Left ventricle myocardium inferior (tissue), 1 donor: ENCODE measurements at regions not wholly inside any gene's neighbourhood (a gene's known extent, or its start where the extent isn't known, plus 50 kb on each side); places are given as distances from the start of the nearest gene placed in this dataset.

Experiments used
- DNase-seq: peaks from one replicate; pipeline ENCODE4 v3.0.0-alpha.2; 2020
- H3K27ac ChIP-seq: fragments of 200-600 bp; replicated peaks from 2 replicates; pipeline ENCODE4 v1.8.0; 2021
- H3K27me3 ChIP-seq: fragments of 200-600 bp; 2 replicates; pipeline ENCODE4 v1.8.0; 2021; ENCODE audit warnings: low read depth
- H3K36me3 ChIP-seq: fragments of 200-600 bp; 2 replicates; pipeline ENCODE4 v1.8.0; 2021
- H3K4me1 ChIP-seq: fragments of 200-600 bp; 2 replicates; pipeline ENCODE4 v1.8.0; 2021
- H3K4me3 ChIP-seq: fragments of 200-600 bp; 2 replicates; pipeline ENCODE4 v1.8.0; 2021; ENCODE audit warnings: mild to moderate bottlenecking, moderate library complexity
- H3K9me3 ChIP-seq: fragments of 200-600 bp; replicated peaks from 2 replicates; pipeline ENCODE4 v1.8.0; 2021
- CTCF ChIP-seq: fragments of 200-600 bp; IDR thresholded peaks from 2 replicates; pipeline ENCODE4 v1.8.0; 2021; ENCODE audit warnings: antibody characterized with exemption, mild to moderate bottlenecking, borderline replicate concordance
- intact Hi-C: fragments of 100-400 bp; cut with micrococcal nuclease; formaldehyde crosslinking; loops from one replicate; pipeline ENCODE4 v1.11.0; 2022
- donor health status: DM: no; HTN: yes; CAD: no; lungs with severe emphysema.

DNA sequence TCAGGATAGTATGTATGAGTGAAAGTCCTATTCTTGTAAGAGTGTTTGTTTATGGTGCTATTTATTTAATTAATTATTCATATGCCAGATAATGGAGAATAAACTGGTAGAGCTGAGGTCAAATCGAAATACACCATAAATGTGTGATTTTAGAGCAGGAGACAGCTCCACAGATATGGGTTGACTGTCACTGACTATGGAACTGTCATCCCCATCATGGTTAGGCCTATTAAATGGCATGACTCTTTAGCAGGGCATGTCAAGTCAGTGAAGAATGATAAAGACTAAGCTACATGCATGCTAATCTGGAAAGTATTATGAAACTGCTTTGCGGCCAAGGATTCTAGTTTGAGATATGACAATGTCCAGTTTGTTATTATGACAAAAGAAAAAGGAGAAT is 658.6 kb downstream of the ISL1 start:
- Histone ChIP-seq H3K4me1 (no peaks in the 10 kb centered on the region), H3K36me3 (no peaks in the 10 kb centered on the region), H3K27ac (no peak overlapping the region), H3K9me3 (no peaks in the 10 kb centered on the region), H3K4me3 (no peak overlapping the region), H3K27me3 (no peaks in the 10 kb centered on the region)
- intact Hi-C loops = no loop called here
- no peak for DNase-seq
- no peak for TF ChIP-seq CTCF

DNA sequence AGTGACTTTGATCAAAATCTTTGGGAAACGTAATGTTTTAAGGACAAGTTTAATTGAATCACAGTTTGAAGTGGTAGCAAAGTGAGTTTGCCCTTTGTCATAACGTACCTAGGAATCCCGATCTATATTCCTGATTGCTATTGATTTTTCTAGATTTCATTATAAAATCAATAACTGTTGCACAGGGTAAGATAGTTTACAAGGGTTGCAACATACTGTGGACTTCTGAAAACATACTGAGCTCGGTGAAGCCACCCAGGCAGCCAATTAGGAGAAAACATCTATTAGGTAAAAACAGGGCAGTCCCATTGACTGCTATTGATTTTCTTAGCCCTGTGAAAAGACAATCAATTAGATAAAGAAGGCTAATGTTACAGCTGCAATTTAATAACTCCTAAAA is 659.9 kb downstream of the ISL1 start:
- intact Hi-C loops = no loop called here
- Histone ChIP-seq H3K9me3 (no peaks in the 10 kb centered on the region), H3K36me3 (no peaks in the 10 kb centered on the region), H3K4me1 (no peaks in the 10 kb centered on the region), H3K4me3 (no peak overlapping the region), H3K27ac (no peak overlapping the region), H3K27me3 (no peaks in the 10 kb centered on the region)
- DNase-seq = no peak
- no peak for TF ChIP-seq CTCF

DNA sequence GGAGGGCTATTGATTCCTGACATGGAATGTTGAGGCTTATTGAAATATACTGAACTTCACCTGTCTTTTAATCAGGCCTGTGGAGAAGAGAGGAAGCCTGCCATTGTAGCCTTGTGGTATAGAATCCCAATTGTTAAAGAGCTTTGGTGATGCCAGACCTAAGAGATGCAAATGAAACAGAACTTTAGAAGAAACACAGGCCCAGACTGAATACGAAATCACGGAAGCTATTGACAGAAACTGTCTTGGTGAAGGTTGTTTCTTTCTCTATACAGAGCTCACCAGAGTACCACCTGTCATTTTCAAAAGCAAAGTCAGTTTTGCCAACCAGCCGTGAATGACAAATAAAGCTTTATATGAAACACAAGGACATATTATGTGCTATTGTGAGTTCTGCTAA is 660.3 kb downstream of the ISL1 start:
- Histone ChIP-seq H3K36me3 (no peaks in the 10 kb centered on the region), H3K9me3 (no peaks in the 10 kb centered on the region), H3K27ac (no peak overlapping the region), H3K4me1 (no peaks in the 10 kb centered on the region), H3K4me3 (no peak overlapping the region), H3K27me3 (no peaks in the 10 kb centered on the region)
- TF ChIP-seq CTCF = no peak
- intact Hi-C loops = no loop called here
- DNase-seq = no peak

DNA sequence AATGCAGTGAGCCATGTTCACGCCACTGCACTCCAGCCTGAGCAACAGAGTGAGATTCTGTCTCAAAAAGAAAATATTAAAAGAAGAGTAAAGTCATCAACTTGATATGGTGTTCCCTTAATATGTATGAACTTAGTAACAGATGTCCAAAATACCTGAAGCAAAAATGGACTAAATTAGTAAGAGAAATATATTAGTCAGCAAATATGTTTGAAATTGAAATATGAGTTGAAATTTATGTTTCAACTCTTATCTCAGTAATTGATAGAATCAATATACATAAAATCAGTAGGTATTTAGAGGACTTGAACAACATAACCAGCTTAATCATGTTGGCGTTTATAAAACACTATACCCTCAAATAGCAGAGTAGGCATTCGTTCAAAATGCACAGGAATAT is 668.5 kb downstream of the ISL1 start:
- no peak for TF ChIP-seq CTCF
- no peaks in the 10 kb centered on the region for H3K36me3 ChIP-seq
- intact Hi-C loops = no loop called here

GRCh38 chr5:52063186-52063585 is 679.9 kb downstream of the ISL1 start:
- no peaks in the 10 kb centered on the region for H3K36me3 ChIP-seq
- no peak for DNase-seq
- no peaks in the 10 kb centered on the region for H3K27me3 ChIP-seq
- no peak for TF ChIP-seq CTCF
- intact Hi-C loops = no loop called here
- no peak overlapping the region for H3K27ac ChIP-seq
- peaks cover 23% of the 10 kb centered on the region for H3K9me3 ChIP-seq
- no peaks in the 10 kb centered on the region for H3K4me1 ChIP-seq
- no peak overlapping the region for H3K4me3 ChIP-seq

More for the DNA sequence above, 668.5 kb downstream of the ISL1 start:
- Histone ChIP-seq H3K9me3 (peaks cover 6% of the 10 kb centered on the region), H3K4me1 (no peaks in the 10 kb centered on the region), H3K27ac (no peak overlapping the region), H3K27me3 (no peaks in the 10 kb centered on the region), H3K4me3 (no peak overlapping the region)
- DNase-seq = no peak

GRCh38 chr5:52065182-52065581 is 681.9 kb downstream of the ISL1 start:
- no peak overlapping the region for H3K4me3 ChIP-seq
- H3K36me3 ChIP-seq = no peaks in the 10 kb centered on the region
- intact Hi-C loops = no loop called here
- no peak for TF ChIP-seq CTCF
- no peaks in the 10 kb centered on the region for H3K4me1 ChIP-seq
- H3K27me3 ChIP-seq = no peaks in the 10 kb centered on the region
- H3K27ac ChIP-seq = no peak overlapping the region
- DNase-seq = no peak
- H3K9me3 ChIP-seq = peaks cover 30% of the 10 kb centered on the region
